Right lobe of liver (tissue), 6 donors: ENCODE measurements at regions not wholly inside any gene's neighbourhood (a gene's known extent, or its start where the extent isn't known, plus 50 kb on each side); places are given as distances from the start of the nearest gene placed in this dataset.

ENCODE experiments used
- ATAC-seq, 4 donors: fragments of 200-7000 bp; cut with Tn5 transposase; one replicate each; pipeline ENCODE4 v1.9.1; 2020; ENCODE audit warnings: mild to moderate bottlenecking in 4 of 4, moderate library complexity in 4 of 4
- DNase-seq, 3 donors: peaks; one replicate each; pipeline ENCODE4 v3.0.0-alpha.2; 2020
- H3K27ac ChIP-seq, 3 donors: fragments of 200-600 bp; one replicate each; pipeline ENCODE4 v1.8.0; 2022
- H3K27me3 ChIP-seq, 2 donors: fragments of 200-600 bp; one replicate each; pipeline ENCODE4 v1.8.0; 2022
- H3K36me3 ChIP-seq, 4 donors: fragments of 200-600 bp; sonication (generic) in 1 of 4; one replicate each; pipeline versions ENCODE4 v1.5.1 to v1.8.0; 2017 to 2022; ENCODE audit warnings: control low read depth in 1 of 4
- H3K4me1 ChIP-seq, 4 donors: fragments of 200-600 bp; sonication (generic) in 1 of 4; one replicate each; pipeline versions ENCODE4 v1.5.1 to v1.8.0; 2017 to 2022; ENCODE audit warnings: control low read depth in 1 of 4
- H3K4me3 ChIP-seq, 3 donors: fragments of 200-600 bp; one replicate each; pipeline ENCODE4 v1.8.0; 2022
- H3K9me3 ChIP-seq, 4 donors: fragments of 200-600 bp; sonication (generic) in 1 of 4; one replicate each; pipeline versions ENCODE4 v1.5.1 to v1.8.0; 2017 to 2022; ENCODE audit warnings: control low read depth in 1 of 4
- CTCF ChIP-seq, 4 donors: fragments of 200-600 bp in 3 of 4; fragments of 450-650 bp in 1 of 4; IDR thresholded peaks; one replicate each; pipeline versions ENCODE4 v1.5.1 to v1.8.0; 2016 to 2022; ENCODE audit warnings: antibody characterized with exemption in 4 of 4, mild to moderate bottlenecking in 2 of 4
- POLR2A ChIP-seq: fragments of 450-650 bp; IDR thresholded peaks from one replicate; pipeline ENCODE4 v1.6.1; 2017; ENCODE audit warnings: antibody characterized with exemption, mild to moderate bottlenecking
- WGBS: methylation state at CpG from one replicate; pipeline ENCODE4 v1.1.6; 2018; ENCODE audit warnings: low coverage, low lambda C conversion rate; ENCODE audit not compliant: insufficient coverage; ENCODE audit errors: missing lambda C conversion rate; 5-methylcytosine and 5-hydroxymethylcytosine counted together
- intact Hi-C, 2 donors: fragments of 100-400 bp; cut with DNase I; formaldehyde crosslinking; loops; one replicate each; pipeline versions ENCODE4 v1.11.2 to v1.14.1; 2022
- donor health status: DM: no; HTN: yes; CAD: no.
- donor health status: DM: no; HTN: no; CAD: no.
- donor health status: DM: no; HTN: no; CAD: no.
- donor health status: DM: no; HTN: yes; CAD: no.
- donor health status: DM: no; HTN: yes; CAD: no.

- Histone ChIP-seq H3K27ac (no peak overlapping the region), H3K4me1 (no peaks in the 10 kb centered on the region), H3K9me3 (no peaks in the 10 kb centered on the region), H3K27me3 (no peaks in the 10 kb centered on the region), H3K36me3 (no peaks in the 10 kb centered on the region), H3K4me3 (no peak overlapping the region)
- intact Hi-C loops: no loop called here
- TF ChIP-seq POLR2A: no peak
- no peak for TF ChIP-seq CTCF (IDR thresholded peaks at IDR 0.05)
- no peak for DNase-seq
- no peak for ATAC-seq
- 92% methylated on average over 3 of the region's 3 CpGs for WGBS
These were observed 316.2 kb downstream of the CWC27 start for GRCh38 chr5:65084795-65085515.

- DNase-seq: no peak
- TF ChIP-seq POLR2A (no peak), CTCF (IDR thresholded peaks at IDR 0.05) (no peak)
- no peak for ATAC-seq
- Histone ChIP-seq H3K36me3 (no peaks in the 10 kb centered on the region), H3K4me3 (no peak overlapping the region), H3K27me3 (no peaks in the 10 kb centered on the region), H3K27ac (no peak overlapping the region), H3K9me3 (no peaks in the 10 kb centered on the region), H3K4me1 (no peaks in the 10 kb centered on the region)
- WGBS: 100% methylated on average over 1 of the region's 1 CpG
- intact Hi-C loops: no loop called here
These were observed 316.8 kb downstream of the CWC27 start for GRCh38 chr5:65085516-65085850.

- intact Hi-C loops: no loop called here
- Histone ChIP-seq H3K4me1 (no peaks in the 10 kb centered on the region), H3K4me3 (no peak overlapping the region), H3K9me3 (no peaks in the 10 kb centered on the region), H3K27me3 (no peaks in the 10 kb centered on the region), H3K27ac (no peak overlapping the region), H3K36me3 (no peaks in the 10 kb centered on the region)
- 63% methylated on average over 3 of the region's 3 CpGs for WGBS
- DNase-seq: no peak
- TF ChIP-seq CTCF (IDR thresholded peaks at IDR 0.05) (no peak), POLR2A (no peak)
- ATAC-seq: no peak
These were observed 317.6 kb downstream of the CWC27 start for GRCh38 chr5:65086234-65086890.

GRCh38 chr5:65087154-65087553 is 318.4 kb downstream of the CWC27 start:
- ATAC-seq (no peak), DNase-seq (no peak)
- no peak for TF ChIP-seq CTCF (IDR thresholded peaks at IDR 0.05)
- TF ChIP-seq POLR2A: no peak
- Histone ChIP-seq H3K27ac (no peak overlapping the region), H3K4me3 (no peak overlapping the region), H3K36me3 (no peaks in the 10 kb centered on the region), H3K9me3 (no peaks in the 10 kb centered on the region), H3K4me1 (no peaks in the 10 kb centered on the region), H3K27me3 (no peaks in the 10 kb centered on the region)
- 39% methylated on average over 3 of the region's 3 CpGs for whole genome bisulfite sequencing
- intact Hi-C loops: no loop called here
